DND-41 (cell line): ENCODE measurements at regions not wholly inside any gene's neighbourhood (a gene's known extent, or its start where the extent isn't known, plus 50 kb on each side); places are given as distances from the start of the nearest gene placed in this dataset.

ENCODE experiments used
- ATAC-seq: fragments of 200-7000 bp; cut with Tn5 transposase; 3 replicates; pipeline ENCODE4 v1.9.1; 2021; ENCODE audit warnings: low read depth; ENCODE audit not compliant: insufficient read depth
- DNase-seq: peaks from one replicate; pipeline ENCODE4 v3.0.0-alpha.2; 2020
- H2AFZ ChIP-seq: 2 replicates; pipeline ENCODE4 v1.6.0; 2012; ENCODE audit warnings: low read depth, low read length
- H3K27ac ChIP-seq: 2 replicates; pipeline ENCODE4 v1.5.1; 2012; ENCODE audit warnings: low read length, inconsistent platforms
- H3K27me3 ChIP-seq: fragments of 200-600 bp; sonication (generic); 2 replicates; pipeline ENCODE4 v1.6.0; 2012; ENCODE audit warnings: low read length, mild to moderate bottlenecking, inconsistent platforms; ENCODE audit not compliant: insufficient read depth, poor library complexity
- H3K36me3 ChIP-seq: 2 replicates; pipeline ENCODE4 v1.5.1; 2012; ENCODE audit warnings: low read length, inconsistent platforms; ENCODE audit not compliant: insufficient read depth
- H3K4me1 ChIP-seq: 2 replicates; pipeline ENCODE4 v1.5.1; 2012; ENCODE audit warnings: mild to moderate bottlenecking, low read length; ENCODE audit not compliant: insufficient read depth
- H3K4me2 ChIP-seq: 2 replicates; pipeline ENCODE4 v1.6.0; 2012; ENCODE audit warnings: mild to moderate bottlenecking, moderate library complexity, low read length, inconsistent platforms; ENCODE audit not compliant: insufficient read depth
- H3K4me3 ChIP-seq, 2 experiments: fragments of 200-600 bp in 1 of 2; shearing (Covaris generic) in 1 of 2; 2 replicates each; pipeline ENCODE4 v1.5.1; 2012 to 2016; ENCODE audit warnings: inconsistent platforms in 2 of 2, low read length in 2 of 2, mild to moderate bottlenecking in 2 of 2, low read depth in 1 of 2, moderate library complexity in 1 of 2
- H3K79me2 ChIP-seq: 2 replicates; pipeline ENCODE4 v1.6.0; 2012; ENCODE audit warnings: low read length, inconsistent platforms; ENCODE audit not compliant: insufficient read depth
- H3K9ac ChIP-seq: 2 replicates; pipeline ENCODE4 v1.6.0; 2012; ENCODE audit warnings: low read depth, mild to moderate bottlenecking, inconsistent platforms, low read length, moderate library complexity
- H3K9me3 ChIP-seq: 2 replicates; pipeline ENCODE4 v1.5.1; 2012; ENCODE audit warnings: low read length, moderate library complexity, mild to moderate bottlenecking, inconsistent platforms; ENCODE audit not compliant: insufficient read depth, severe bottlenecking
- H4K20me1 ChIP-seq: 2 replicates; pipeline ENCODE4 v1.6.0; 2012; ENCODE audit warnings: low read length; ENCODE audit not compliant: insufficient read depth
- EZH2 ChIP-seq: IDR thresholded peaks from 3 replicates; pipeline ENCODE4 v1.6.1; 2012; ENCODE audit warnings: borderline replicate concordance, low read depth, mild to moderate bottlenecking, moderate library complexity, low read length, inconsistent platforms; ENCODE audit not compliant: severe bottlenecking
- TF ChIP-seq, protein P1 (sequence below): IDR thresholded peaks from 2 replicates; pipeline ENCODE4 v1.5.1; 2012; ENCODE audit warnings: borderline replicate concordance, low read length, moderate library complexity, mild to moderate bottlenecking; ENCODE audit not compliant: poor library complexity, severe bottlenecking; ENCODE audit errors: extremely low read depth

- no peaks in the 10 kb centered on the region for H3K4me1 ChIP-seq
- no peak for ATAC-seq
- TF ChIP-seq EZH2: no peak
- TF ChIP-seq, protein P1, sequence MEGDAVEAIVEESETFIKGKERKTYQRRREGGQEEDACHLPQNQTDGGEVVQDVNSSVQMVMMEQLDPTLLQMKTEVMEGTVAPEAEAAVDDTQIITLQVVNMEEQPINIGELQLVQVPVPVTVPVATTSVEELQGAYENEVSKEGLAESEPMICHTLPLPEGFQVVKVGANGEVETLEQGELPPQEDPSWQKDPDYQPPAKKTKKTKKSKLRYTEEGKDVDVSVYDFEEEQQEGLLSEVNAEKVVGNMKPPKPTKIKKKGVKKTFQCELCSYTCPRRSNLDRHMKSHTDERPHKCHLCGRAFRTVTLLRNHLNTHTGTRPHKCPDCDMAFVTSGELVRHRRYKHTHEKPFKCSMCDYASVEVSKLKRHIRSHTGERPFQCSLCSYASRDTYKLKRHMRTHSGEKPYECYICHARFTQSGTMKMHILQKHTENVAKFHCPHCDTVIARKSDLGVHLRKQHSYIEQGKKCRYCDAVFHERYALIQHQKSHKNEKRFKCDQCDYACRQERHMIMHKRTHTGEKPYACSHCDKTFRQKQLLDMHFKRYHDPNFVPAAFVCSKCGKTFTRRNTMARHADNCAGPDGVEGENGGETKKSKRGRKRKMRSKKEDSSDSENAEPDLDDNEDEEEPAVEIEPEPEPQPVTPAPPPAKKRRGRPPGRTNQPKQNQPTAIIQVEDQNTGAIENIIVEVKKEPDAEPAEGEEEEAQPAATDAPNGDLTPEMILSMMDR: no peak
- no peaks in the 10 kb centered on the region for H3K27me3 ChIP-seq
- no peaks in the 10 kb centered on the region for H3K36me3 ChIP-seq
- no peak for DNase-seq
- H3K9ac ChIP-seq: no peak overlapping the region
- no peaks in the 10 kb centered on the region for H3K79me2 ChIP-seq
- H3K4me3 ChIP-seq: no peak overlapping the region
- H2AFZ ChIP-seq: no peak overlapping the region
- H4K20me1 ChIP-seq: no peaks in the 10 kb centered on the region
- H3K4me2 ChIP-seq: no peak overlapping the region
- no peak overlapping the region for H3K27ac ChIP-seq
- no peaks in the 10 kb centered on the region for H3K9me3 ChIP-seq
These were observed 849.1 kb downstream of the USP25 start for GRCh38 chr21:16578912-16579311.

GRCh38 chr21:16579538-16579937 is 849.8 kb downstream of the USP25 start:
- no peaks in the 10 kb centered on the region for H3K79me2 ChIP-seq
- TF ChIP-seq EZH2: no peak
- TF ChIP-seq, protein P1: no peak
- no peaks in the 10 kb centered on the region for H3K27me3 ChIP-seq
- H3K27ac ChIP-seq: no peak overlapping the region
- no peaks in the 10 kb centered on the region for H4K20me1 ChIP-seq
- no peak overlapping the region for H3K9ac ChIP-seq
- H3K9me3 ChIP-seq: no peaks in the 10 kb centered on the region
- no peak overlapping the region for H2AFZ ChIP-seq
- H3K4me3 ChIP-seq: no peak overlapping the region
- H3K4me1 ChIP-seq: no peaks in the 10 kb centered on the region
- H3K36me3 ChIP-seq: no peaks in the 10 kb centered on the region
- H3K4me2 ChIP-seq: no peak overlapping the region
- ATAC-seq (no peak), DNase-seq (no peak)

DNA sequence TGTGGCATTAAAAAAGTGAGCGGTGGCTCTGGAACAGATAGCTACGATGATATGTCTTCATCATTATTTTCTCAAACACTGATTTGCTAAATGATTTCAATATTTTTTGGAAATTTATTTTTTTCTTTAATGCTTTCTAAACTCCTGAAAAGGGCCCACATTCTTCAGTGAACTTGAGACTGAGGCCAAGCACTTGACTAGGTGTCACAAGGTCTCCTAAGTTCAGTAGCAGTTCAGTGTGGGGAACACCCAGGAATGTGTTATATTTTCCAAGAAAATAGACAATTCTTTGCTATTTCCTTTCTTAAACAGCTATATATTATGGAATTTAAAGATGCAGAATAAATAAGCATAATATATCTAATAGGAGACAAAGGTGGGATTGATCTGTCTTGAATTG is 850.9 kb downstream of the USP25 start:
- H3K4me1 ChIP-seq: no peaks in the 10 kb centered on the region
- H3K9me3 ChIP-seq: no peaks in the 10 kb centered on the region
- H3K79me2 ChIP-seq: no peaks in the 10 kb centered on the region
- ATAC-seq (no peak), DNase-seq (no peak)
- no peaks in the 10 kb centered on the region for H4K20me1 ChIP-seq
- no peak overlapping the region for H3K4me3 ChIP-seq
- H3K36me3 ChIP-seq: no peaks in the 10 kb centered on the region
- no peak overlapping the region for H2AFZ ChIP-seq
- no peak overlapping the region for H3K9ac ChIP-seq
- no peaks in the 10 kb centered on the region for H3K27me3 ChIP-seq
- H3K4me2 ChIP-seq: no peak overlapping the region
- no peak overlapping the region for H3K27ac ChIP-seq
- TF ChIP-seq, protein P1: no peak
- no peak for TF ChIP-seq EZH2

GRCh38 chr21:16583556-16583955 is 853.8 kb downstream of the USP25 start:
- Histone ChIP-seq H2AFZ (no peak overlapping the region), H3K36me3 (no peaks in the 10 kb centered on the region), H3K9ac (no peak overlapping the region), H3K4me2 (no peak overlapping the region), H3K79me2 (no peaks in the 10 kb centered on the region), H3K4me1 (no peaks in the 10 kb centered on the region), H4K20me1 (no peaks in the 10 kb centered on the region), H3K4me3 (no peak overlapping the region), H3K27ac (no peak overlapping the region), H3K27me3 (no peaks in the 10 kb centered on the region), H3K9me3 (no peaks in the 10 kb centered on the region)
- no peak for TF ChIP-seq EZH2
- TF ChIP-seq, protein P1: no peak
- ATAC-seq (no peak), DNase-seq (no peak)
